Testis (tissue), 2 donors: ENCODE measurements at regions not wholly inside any gene's neighbourhood (a gene's known extent, or its start where the extent isn't known, plus 50 kb on each side); places are given as distances from the start of the nearest gene placed in this dataset.

Source experiments
- DNase-seq: peaks from one replicate; pipeline ENCODE4 v3.0.0-alpha.2; 2019
- H3K27ac ChIP-seq, 2 donors: fragments of 200-600 bp; sonication (generic); one replicate each; pipeline ENCODE4 v1.5.1; 2019
- H3K27me3 ChIP-seq: fragments of 200-600 bp; sonication (generic); one replicate; pipeline ENCODE4 v1.5.1; 2019
- H3K36me3 ChIP-seq: fragments of 200-600 bp; sonication (generic); one replicate; pipeline ENCODE4 v1.5.1; 2017; ENCODE audit warnings: low read depth; ENCODE audit errors: missing control alignments
- H3K4me1 ChIP-seq: fragments of 200-600 bp; sonication (generic); one replicate; pipeline ENCODE4 v1.5.1; 2019
- H3K4me3 ChIP-seq, 2 donors: fragments of 200-600 bp; sonication (generic); one replicate each; pipeline ENCODE4 v1.5.1; 2017 to 2019
- H3K9me3 ChIP-seq: fragments of 200-600 bp; sonication (generic); one replicate; pipeline ENCODE4 v1.5.1; 2017
- POLR2A ChIP-seq: fragments of 450-650 bp; IDR thresholded peaks from one replicate; pipeline ENCODE4 v1.6.1; 2017; ENCODE audit warnings: antibody characterized with exemption, mild to moderate bottlenecking, moderate library complexity
- WGBS, 2 donors: methylation state at CpG; one replicate each; pipeline ENCODE4 v1.1.5; 2018; 5-methylcytosine and 5-hydroxymethylcytosine counted together
- intact Hi-C: fragments of 100-400 bp; cut with DNase I; formaldehyde crosslinking; loops from one replicate; pipeline ENCODE4 v1.15.1; 2023; ENCODE audit warnings: low total_unique reads
- TF ChIP-seq, protein P1 (sequence below), 3 experiments: fragments of 450-650 bp in 2 of 3; fragments of 200-600 bp in 1 of 3; sonication (generic) in 1 of 3; IDR thresholded peaks; one replicate each; pipeline ENCODE4 v1.5.1; 2016 to 2019; ENCODE audit warnings: antibody characterized with exemption in 3 of 3, mild to moderate bottlenecking in 2 of 3, moderate library complexity in 1 of 3

DNA sequence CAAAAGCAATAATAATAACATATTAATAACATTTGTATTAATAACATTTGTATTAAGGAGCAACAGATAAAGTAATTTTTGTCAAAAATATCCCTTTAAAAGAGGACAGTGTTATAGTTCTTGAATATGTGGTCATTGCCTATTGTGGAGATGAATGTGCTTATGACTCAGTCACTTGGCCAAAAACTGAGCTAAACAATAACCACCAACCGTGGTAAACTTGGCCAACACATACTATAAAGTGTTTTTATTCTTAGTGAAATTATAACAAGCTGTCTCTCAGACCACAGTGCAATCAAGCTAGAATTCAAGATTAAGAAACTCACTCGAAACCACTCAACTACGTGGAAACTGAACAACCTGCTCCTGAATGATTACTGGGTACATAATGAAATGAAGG lies 159.2 kb upstream of the PLPPR1 start:
- Histone ChIP-seq H3K4me3 (no peak overlapping the region), H3K36me3 (no peaks in the 10 kb centered on the region), H3K4me1 (no peaks in the 10 kb centered on the region), H3K27ac (no peak overlapping the region), H3K9me3 (no peaks in the 10 kb centered on the region), H3K27me3 (no peaks in the 10 kb centered on the region)
- no peak for DNase-seq
- 79 to 84% methylated on average over 3 of the region's 3 CpGs for WGBS, 2 donors
- intact Hi-C loops = no loop called here
- TF ChIP-seq, protein P1, sequence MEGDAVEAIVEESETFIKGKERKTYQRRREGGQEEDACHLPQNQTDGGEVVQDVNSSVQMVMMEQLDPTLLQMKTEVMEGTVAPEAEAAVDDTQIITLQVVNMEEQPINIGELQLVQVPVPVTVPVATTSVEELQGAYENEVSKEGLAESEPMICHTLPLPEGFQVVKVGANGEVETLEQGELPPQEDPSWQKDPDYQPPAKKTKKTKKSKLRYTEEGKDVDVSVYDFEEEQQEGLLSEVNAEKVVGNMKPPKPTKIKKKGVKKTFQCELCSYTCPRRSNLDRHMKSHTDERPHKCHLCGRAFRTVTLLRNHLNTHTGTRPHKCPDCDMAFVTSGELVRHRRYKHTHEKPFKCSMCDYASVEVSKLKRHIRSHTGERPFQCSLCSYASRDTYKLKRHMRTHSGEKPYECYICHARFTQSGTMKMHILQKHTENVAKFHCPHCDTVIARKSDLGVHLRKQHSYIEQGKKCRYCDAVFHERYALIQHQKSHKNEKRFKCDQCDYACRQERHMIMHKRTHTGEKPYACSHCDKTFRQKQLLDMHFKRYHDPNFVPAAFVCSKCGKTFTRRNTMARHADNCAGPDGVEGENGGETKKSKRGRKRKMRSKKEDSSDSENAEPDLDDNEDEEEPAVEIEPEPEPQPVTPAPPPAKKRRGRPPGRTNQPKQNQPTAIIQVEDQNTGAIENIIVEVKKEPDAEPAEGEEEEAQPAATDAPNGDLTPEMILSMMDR (IDR thresholded peaks at IDR 0.05) = no peak
- no peak for TF ChIP-seq POLR2A

DNA sequence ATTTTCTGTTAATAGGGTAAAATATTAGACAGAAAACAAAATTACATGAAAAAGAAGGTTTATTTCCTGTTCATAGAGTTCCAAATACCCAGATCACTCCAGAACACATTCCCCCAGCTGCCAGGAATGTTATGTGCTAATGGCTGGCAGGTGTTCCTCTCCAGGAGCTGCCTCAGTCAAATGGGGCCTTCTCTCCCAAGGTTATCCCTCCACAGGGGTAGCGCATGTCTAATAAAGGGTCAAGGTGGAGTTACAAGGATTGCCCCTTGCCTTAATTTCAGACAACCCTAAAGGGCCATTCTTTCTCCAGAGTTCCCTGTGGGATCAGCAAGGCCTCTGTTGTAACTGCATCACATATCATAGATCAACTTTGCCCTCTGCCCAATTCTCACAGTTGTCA lies 148.6 kb upstream of the PLPPR1 start:
- WGBS, 2 donors = 60 to 82% methylated on average over 1 of the region's 1 CpG
- TF ChIP-seq, protein P1 (IDR thresholded peaks at IDR 0.05) = no peak
- no peak for TF ChIP-seq POLR2A

DNA sequence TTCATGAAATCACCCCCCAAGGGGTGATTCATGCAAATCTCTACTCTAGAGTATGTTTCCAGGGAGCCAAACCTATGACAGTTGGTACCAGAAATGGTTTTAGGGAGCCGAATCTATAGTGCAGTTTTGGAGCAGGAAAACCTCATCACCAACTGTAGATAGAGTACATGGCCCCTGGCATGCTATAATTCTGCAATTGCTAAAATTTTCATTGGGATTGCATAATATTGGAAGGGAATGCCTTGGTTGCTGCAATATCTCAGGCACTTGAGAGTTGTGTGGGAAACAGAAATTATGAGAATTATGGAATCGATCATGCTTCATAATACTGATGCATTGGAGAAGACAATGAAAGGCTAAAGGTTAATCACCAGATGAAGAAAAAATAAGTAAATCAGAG lies 148.2 kb upstream of the PLPPR1 start:
- intact Hi-C loops = no loop called here
- WGBS, 2 donors = 90 to 98% methylated on average over 2 of the region's 2 CpGs
- TF ChIP-seq, protein P1 (IDR thresholded peaks at IDR 0.05) = no peak
- no peak for TF ChIP-seq POLR2A
- Histone ChIP-seq H3K36me3 (no peaks in the 10 kb centered on the region), H3K4me3 (no peak overlapping the region), H3K9me3 (no peaks in the 10 kb centered on the region), H3K27me3 (no peaks in the 10 kb centered on the region), H3K4me1 (no peaks in the 10 kb centered on the region), H3K27ac (no peak overlapping the region)
- DNase-seq = no peak

More for the DNA sequence above, 148.6 kb upstream of the PLPPR1 start:
- Histone ChIP-seq H3K9me3 (no peaks in the 10 kb centered on the region), H3K36me3 (no peaks in the 10 kb centered on the region), H3K4me1 (no peaks in the 10 kb centered on the region), H3K27me3 (no peaks in the 10 kb centered on the region), H3K27ac (no peak overlapping the region), H3K4me3 (no peak overlapping the region)
- intact Hi-C loops = no loop called here
- no peak for DNase-seq

DNA sequence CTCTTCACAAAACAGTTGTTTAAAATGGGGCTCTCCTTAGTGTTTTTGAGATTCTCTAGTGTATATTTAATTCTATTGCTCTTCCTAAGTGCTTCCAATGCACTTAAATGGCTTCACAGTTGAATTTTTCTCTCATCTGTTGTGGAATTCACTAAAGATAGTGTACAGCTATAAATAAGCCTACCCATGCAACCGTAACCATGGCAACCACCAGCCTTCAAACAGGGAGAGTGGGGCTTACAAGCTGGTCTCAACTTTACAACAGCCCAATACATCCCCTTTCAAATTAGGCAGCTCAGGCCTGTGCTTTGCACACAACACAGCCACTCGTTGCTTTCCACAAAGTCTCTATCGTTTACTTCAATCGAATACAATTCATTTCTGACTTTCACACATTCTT lies 144.0 kb upstream of the PLPPR1 start:
- Histone ChIP-seq H3K9me3 (no peaks in the 10 kb centered on the region), H3K36me3 (no peaks in the 10 kb centered on the region), H3K27me3 (no peaks in the 10 kb centered on the region), H3K4me3 (no peak overlapping the region), H3K27ac (no peak overlapping the region), H3K4me1 (no peaks in the 10 kb centered on the region)
- WGBS, 2 donors = 50 to 54% methylated on average over 4 of the region's 4 CpGs
- TF ChIP-seq, protein P1 (IDR thresholded peaks at IDR 0.05) = no peak
- DNase-seq = no peak
- intact Hi-C loops = no loop called here

DNA sequence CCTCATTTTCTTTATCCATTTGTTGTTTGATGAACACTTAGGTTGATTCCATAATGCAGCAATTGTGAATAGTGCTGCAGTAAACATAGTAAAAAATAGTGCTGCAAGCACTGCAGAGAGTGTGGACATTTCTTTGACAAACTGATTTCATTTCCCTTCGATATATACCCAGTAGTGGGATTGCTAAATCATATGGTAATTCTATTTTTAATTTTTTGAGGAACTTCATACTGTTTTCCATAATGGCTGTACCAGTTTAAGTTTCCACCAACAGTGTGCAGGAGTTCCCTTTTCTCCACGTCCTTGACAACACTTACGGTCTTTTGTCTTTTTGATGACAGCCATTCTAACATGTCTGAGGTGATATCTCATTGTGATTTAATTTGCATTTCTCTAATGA lies 138.2 kb upstream of the PLPPR1 start:
- intact Hi-C loops = no loop called here
- no peak for DNase-seq
- Histone ChIP-seq H3K4me1 (no peaks in the 10 kb centered on the region), H3K27me3 (no peaks in the 10 kb centered on the region), H3K36me3 (no peaks in the 10 kb centered on the region), H3K9me3 (no peaks in the 10 kb centered on the region), H3K4me3 (no peak overlapping the region), H3K27ac (no peak overlapping the region)
- no peak for TF ChIP-seq POLR2A
- TF ChIP-seq, protein P1 (IDR thresholded peaks at IDR 0.05) = no peak
- WGBS, 2 donors = 80 to 87% methylated on average over 3 of the region's 3 CpGs
